ENCODE measurements at regions not wholly inside any gene's neighbourhood (a gene's known extent, or its start where the extent isn't known, plus 50 kb on each side); places are given as distances from the start of the nearest gene placed in this dataset.
"Not testable (repeated sequence)": the region's sequence is repeated elsewhere in the genome, so short reads cannot be mapped to it uniquely, and the experiment has no call there.

DNA sequence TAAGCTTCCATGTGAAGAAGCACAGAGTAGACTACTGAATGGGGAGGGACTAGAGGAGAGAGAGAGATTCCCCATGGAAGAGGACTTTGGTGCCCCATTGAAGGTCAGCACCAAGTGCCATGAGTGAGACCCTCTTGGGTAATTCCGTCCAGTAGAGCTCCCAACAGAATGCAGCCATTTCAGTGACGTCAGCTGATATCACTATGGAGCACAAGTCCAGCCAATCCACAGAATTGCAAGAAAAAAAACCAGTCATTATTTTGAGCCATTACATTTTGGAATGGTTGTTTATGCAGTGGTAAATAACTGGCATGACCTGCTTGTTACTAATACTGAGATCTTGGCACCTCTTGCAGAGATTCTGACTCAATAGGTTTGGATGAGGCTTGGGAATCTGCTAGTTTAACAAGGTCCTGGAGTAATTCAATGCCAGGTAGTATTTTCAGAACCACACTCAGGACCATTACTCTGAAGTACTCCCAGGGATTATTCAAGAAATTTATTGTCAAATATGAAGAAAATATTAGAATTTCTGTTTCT is 52.6 kb upstream of the SP8 start:
- DNase-seq: no peak

DNA sequence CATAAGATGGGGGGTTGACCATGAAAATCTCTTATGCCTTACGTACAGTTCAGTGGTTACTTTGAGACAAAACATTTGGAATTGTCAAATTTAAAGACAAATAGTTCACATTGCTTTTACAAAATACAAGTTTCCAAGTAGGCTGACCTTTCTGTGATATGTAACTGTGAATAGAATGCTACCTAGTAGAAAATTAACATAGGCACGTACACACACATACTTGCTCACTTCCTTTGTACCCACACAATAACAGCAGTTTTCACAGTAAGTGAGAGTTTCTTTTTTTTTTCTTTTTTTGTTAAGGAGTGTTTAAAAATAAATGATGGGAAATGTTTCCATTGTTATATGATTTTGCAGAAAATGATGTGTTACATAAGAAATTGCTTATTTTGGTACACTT is 53.3 kb upstream of the SP8 start:
- DNase-seq: no peak

DNA sequence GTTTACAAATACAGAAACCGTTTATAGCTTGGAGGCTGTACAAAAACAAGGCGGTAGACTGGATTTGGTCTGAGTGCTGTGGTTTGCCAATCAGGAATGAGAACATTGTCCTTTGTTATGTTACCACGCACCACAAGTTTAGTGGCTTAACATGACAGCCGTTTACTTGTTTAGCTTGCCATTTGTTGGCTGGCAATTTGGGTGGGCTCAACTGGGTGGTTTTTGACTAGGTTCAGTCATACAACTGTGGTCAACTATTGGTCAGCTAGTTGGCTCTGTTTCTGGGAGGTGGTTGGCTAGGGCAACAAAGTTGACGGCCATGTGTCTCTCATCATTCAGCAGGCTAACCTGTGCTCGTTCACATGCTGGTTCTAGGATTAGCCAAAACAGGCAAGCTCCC is 60.1 kb upstream of the SP8 start:
- no peak for DNase-seq

- no peak for DNase-seq
Measured at GRCh38 chr7:20858951-20859350, 72.3 kb upstream of the SP8 start.

- DNase-seq: no peak
Measured at GRCh38 chr7:20861468-20861867, 74.8 kb upstream of the SP8 start.

DNA sequence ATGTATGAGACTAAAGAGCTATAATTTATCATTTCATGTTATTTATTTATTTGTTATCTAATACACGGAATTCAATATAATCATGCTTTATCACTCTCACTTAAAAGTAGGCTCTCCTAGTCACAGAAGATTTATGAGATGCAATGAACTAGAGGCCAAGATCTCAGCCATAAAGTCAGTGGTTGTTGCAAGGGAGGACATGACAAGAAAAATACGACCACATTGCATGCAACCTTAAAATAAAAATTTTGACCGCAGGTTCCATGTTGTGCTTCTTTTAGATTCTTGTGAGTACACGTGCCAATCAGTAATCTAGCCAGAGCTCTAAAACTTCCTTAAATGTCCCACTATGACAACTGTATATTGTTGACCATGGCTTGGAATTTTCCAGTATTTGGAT is 75.9 kb upstream of the SP8 start:
- DNase-seq: no peak

DNA sequence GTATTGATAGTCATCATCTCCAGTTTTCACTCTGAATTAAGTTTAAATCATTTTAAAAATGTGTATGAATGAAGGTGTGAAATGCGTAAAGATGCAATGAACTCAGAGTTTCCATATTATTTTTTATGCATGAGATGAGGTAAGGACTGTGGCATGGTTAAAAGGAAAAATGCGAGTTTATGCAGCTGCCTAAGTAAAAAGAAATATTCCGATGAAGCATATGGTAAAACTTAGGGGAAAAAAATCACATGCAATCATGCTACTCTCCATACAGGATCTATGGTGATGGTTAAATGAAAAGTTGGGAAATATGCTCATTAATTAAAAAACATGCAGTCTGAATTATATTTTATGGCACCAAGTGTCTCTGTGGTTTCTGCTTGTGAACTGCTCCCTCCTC is 77.5 kb upstream of the SP8 start:
- DNase-seq: no peak

- no peak for DNase-seq
Measured at GRCh38 chr7:20865684-20866083, 79.0 kb upstream of the SP8 start.

- DNase-seq: no peak
Measured at GRCh38 chr7:20870977-20871376, 84.3 kb upstream of the SP8 start.

DNA sequence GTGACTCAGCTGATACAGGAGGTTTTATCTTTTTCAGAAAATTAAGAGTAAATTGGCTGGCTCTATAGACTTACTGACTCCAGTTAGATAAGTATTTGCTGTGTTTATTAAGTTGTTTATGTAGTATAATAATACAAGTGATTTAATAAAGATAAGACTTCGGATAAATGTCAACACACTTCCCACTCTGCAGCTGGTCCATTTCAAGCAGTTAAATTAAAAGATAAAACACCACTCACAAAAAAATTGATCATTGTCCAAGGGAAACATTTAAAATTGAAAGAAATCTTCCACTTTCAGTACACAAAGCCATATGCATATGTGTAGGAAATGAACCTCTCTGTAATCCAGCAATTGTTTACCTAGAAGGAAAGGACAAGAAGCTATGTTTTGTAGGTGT is 106.1 kb upstream of the SP8 start:
- no peak for DNase-seq

DNA sequence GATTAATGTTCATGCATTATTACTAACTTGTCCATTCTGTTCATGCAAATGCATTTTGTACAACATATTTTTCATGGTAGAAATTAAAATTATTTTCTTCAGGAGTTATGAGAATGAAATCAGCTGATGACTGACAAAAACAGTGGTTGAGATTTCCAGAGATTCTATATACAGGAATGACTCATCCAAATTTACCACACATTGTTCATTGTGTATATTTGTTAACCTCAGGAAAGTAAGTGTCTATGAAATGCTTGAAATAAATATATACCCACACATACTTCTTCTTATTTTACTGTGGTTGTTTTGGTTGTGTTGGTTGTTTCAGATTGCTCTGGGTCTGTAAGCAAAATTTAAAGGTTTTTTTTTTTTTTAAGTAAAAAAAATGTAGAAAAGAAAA is 108.1 kb upstream of the SP8 start:
- DNase-seq: no peak

DNA sequence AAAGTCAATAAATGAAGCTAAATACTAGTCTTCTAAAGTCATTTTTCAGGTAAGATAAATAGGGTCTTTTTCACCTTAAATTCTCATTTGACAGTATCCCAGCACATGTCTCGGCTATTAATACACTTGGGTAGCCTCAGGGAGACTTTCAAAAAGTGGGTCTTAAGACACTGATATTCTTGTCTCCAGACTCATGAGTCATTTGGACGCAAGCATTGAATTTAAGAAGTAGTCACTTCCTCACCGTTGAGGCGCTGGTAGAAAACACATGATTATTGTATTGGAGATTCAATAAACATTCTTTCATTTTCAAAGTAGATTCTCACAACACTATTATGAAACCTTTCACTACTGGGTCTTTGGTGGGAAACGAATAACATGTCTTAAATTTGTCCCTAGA is 108.9 kb upstream of the SP8 start:
- DNase-seq: no peak

- no peak for DNase-seq
Measured at GRCh38 chr7:20896996-20897395, 110.3 kb upstream of the SP8 start.

DNA sequence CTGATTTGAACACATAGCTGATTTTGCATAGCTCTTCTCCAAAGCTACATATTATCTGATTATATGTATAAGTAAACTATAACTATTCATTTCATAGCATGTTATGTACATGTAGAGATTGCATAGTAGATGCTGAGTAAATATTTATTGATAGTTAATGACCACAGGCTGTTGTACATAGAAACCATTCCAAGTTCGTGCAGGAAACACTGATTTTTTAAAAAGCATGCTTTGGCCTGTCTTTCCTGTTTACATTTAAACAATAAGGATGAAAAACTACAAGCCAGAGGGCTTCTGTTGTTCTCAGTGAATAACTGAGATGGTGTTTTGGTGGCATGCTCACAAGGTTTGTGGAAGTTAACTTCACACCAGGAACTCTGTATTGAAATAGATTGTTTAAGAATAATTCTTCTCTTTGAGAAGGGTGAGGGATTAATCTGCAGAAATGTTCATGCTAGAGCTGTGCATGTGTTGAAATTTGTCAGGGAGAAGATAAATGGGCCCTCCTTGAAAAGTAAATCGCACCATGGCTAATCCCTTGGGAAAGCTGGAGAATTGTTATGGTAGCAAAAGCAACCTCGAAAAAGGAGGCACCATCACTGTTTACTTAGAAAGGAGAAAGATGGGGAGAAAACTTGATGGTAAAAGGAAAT is 120.2 kb upstream of the SP8 start:
- no peak for DNase-seq

DNA sequence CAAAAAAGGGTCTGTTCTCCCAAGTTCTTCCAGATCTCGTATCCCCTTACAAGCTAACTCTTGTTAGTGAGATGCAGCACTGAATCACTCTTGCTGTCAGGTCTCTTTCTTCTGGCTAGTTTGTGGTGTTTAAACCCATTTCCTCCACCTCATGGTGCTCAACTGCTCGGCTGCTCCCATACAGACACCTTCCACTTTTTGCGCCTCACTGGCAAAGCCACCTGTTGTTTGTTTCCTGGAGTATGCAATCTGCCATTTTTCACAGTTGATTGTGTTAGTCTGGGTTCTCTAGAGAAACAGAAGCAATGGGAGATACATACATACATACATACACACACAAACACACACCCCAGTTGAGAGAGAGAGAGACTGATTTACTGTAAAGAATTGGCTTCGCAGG is 124.4 kb upstream of the SP8 start:
- no peak for DNase-seq

- no peak for DNase-seq
Measured at GRCh38 chr7:20913853-20914252, 127.2 kb upstream of the SP8 start.

GRCh38 chr7:20916311-20916710 is 129.6 kb upstream of the SP8 start:
- DNase-seq: no peak

DNA sequence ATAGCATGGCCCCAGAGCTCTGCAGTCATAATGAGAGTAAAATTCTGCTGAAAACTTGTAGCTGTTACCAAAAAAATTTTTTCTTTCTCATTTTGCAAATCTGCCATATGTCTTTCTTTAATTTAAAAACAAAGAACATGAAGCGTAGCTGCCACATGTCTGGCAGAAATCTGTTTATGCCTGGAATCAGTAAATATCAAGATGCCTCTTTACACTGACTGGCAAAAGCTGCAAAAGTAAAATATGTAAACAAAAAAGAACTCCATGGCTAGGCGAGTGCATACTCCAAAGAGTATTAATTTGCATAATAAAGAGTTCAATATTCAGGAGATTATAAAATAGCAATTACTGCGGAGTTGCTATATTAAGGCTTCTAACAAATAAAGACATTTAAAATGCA is 130.9 kb upstream of the SP8 start:
- DNase-seq: no peak

DNA sequence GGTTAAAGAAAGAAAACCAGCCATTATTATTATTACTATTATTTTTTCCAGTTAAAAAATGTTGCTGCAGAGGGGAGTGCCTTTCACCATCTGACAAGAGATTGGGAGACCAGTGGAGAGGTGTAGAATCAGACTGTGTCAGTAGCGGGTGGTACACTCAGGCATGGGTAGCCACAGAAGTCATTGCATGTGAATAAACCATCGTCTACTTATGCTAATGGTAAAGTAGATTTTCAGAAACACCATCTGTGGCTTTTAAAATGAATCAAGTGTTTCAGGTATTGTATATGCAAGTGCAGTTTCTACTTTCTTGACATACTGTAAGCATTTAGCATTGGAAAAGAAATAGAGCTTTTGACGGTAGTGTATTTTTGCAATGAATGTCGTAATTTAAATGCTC is 131.5 kb upstream of the SP8 start:
- DNase-seq: no peak

GRCh38 chr7:20927178-20927577 is 140.5 kb upstream of the SP8 start:
- not testable (repeated sequence) for DNase-seq

- DNase-seq: no peak
Measured at GRCh38 chr7:20927976-20928375, 141.3 kb upstream of the SP8 start.

DNA sequence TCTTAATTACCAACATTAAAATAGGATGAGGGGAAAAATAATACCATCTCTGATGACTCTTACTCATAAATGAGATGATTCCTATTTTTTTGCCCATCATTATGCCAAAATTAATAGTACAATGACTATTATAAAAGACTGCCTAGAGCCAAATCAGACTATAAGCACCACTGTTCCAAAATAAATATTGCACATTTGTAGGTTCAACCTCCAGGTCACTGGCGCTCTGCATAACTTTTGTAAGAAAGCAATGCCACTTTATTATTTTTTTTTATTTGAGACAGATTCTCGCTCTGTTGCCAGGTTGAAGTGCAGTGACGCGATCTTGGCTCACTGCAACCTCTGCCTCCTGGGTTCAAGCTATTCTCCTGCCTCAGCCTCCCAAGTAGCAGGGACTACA is 142.5 kb upstream of the SP8 start:
- DNase-seq: no peak

GRCh38 chr7:20931739-20932138 is 145.1 kb upstream of the SP8 start:
- no peak for DNase-seq

DNA sequence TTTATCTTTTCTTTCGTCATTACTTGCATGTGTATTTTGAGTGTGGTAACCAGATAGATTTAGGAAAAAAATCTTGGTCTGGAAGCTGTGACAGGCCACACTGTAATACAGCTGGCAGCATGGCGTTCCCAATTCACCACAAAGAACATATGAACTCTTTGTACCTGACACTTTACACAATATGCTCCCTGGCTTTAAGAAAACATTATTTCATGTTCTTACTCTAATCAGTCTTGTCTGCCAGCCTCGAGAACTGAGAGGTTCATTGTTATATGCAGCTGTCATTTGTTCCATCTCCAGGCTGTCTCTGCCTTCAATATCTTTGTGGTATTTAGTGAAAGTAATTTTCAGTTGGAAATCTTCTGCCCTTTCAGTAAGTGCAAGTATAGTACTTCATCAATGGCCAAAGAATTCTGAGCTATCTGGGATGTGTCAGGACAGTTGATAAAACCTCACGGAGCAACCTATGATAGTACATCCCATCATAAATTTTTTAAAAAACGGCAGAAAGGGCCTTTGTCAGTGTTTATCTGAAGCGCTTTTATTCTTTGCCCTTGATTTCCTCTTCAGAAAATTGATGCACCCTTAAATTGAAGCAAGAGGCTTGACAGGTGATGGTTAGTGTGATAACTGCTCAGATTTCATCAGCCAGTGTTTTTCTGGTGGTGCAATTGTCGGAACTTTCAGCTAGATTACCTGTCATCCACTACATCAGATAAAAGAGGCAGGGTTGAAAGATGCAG is 146.3 kb upstream of the SP8 start:
- no peak for DNase-seq

- DNase-seq: no peak
Measured at GRCh38 chr7:20945451-20945850, 158.8 kb upstream of the SP8 start.

Data from NCI-H2029 (cell line).